Endothelial cell of umbilical vein (primary cell): ENCODE measurements at regions not wholly inside any gene's neighbourhood (a gene's known extent, or its start where the extent isn't known, plus 50 kb on each side); places are given as distances from the start of the nearest gene placed in this dataset.

Source experiments
- BruUV-seq: library from RNA; stranded (reverse); fragments of 400-500 nt; replicated peaks from 2 replicates; lab custom pipeline; 2021; lab: Mats Ljungman, UMichigan
- CTCF ChIA-PET: fragments of 300-600, 350-600 bp; sonication (Branson Sonifier 250); formaldehyde crosslinking; loops from one replicate; lab custom pipeline; 2021; ENCODE audit warnings: antibody characterized with exemption, inconsistent platforms; lab: Charles Lee
- POLR2A ChIA-PET: fragments of 300-600, 350-600 bp; sonication (Branson Sonifier 250); formaldehyde crosslinking; loops from one replicate; lab custom pipeline; 2021; ENCODE audit warnings: antibody characterized with exemption, inconsistent platforms; lab: Charles Lee
- DNase-seq: peaks from one replicate; pipeline ENCODE4 v3.0.0-alpha.2; 2011; ENCODE audit warnings: low read depth, low spot score
- FAIRE-seq: peaks from 2 replicates; lab custom pipeline; 2011; peaks lifted over from hg19 to GRCh38; lab: Jason Lieb, UNC
- H2AFZ ChIP-seq: 2 replicates; pipeline ENCODE4 v1.6.0; 2012; ENCODE audit warnings: low read depth, low read length, control low read depth, inconsistent platforms
- H3K27ac ChIP-seq: 2 replicates; pipeline ENCODE4 v1.5.1; 2011; ENCODE audit warnings: low read depth, mild to moderate bottlenecking, control low read depth, low read length, moderate library complexity; ENCODE audit not compliant: insufficient read depth
- H3K27me3 ChIP-seq, 2 experiments: 2 replicates each; pipeline versions ENCODE4 v1.6.0 to v1.6.1; 2011; ENCODE audit warnings: low read length in 2 of 2, mixed read lengths in 1 of 2; ENCODE audit not compliant: control insufficient read depth in 2 of 2, insufficient read depth in 2 of 2
- H3K36me3 ChIP-seq, 2 experiments: 2 replicates in 1 of 2; 3 replicates in 1 of 2; pipeline ENCODE4 v1.5.1; 2011; ENCODE audit warnings: low read length in 2 of 2, mild to moderate bottlenecking in 1 of 2, moderate library complexity in 1 of 2; ENCODE audit not compliant: control insufficient read depth in 2 of 2, insufficient read depth in 2 of 2; ENCODE audit errors: extremely low read depth in 1 of 2
- H3K4me1 ChIP-seq: 3 replicates; pipeline ENCODE4 v1.5.1; 2011; ENCODE audit warnings: mild to moderate bottlenecking, low read length; ENCODE audit not compliant: control insufficient read depth, insufficient read depth; ENCODE audit errors: extremely low read depth
- H3K4me2 ChIP-seq: 2 replicates; pipeline ENCODE4 v1.6.1; 2011; ENCODE audit warnings: low read length, control low read depth, mixed read lengths; ENCODE audit not compliant: insufficient read depth
- H3K4me3 ChIP-seq, 3 experiments: fragments of 200-600 bp in 1 of 3; sonication (generic), shearing (Covaris generic) in 1 of 3; replicated peaks in 1 of 3; 2 replicates each; pipeline ENCODE4 v1.5.1; 2011 to 2016; ENCODE audit warnings: control low read depth in 3 of 3, low read length in 3 of 3, mild to moderate bottlenecking in 2 of 3, inconsistent platforms in 1 of 3, low read depth in 1 of 3, moderate library complexity in 1 of 3; ENCODE audit not compliant: insufficient read depth in 1 of 3
- H3K79me2 ChIP-seq: 2 replicates; pipeline ENCODE4 v1.6.0; 2012; ENCODE audit warnings: low read length, inconsistent platforms; ENCODE audit not compliant: control insufficient read depth, insufficient read depth
- H3K9ac ChIP-seq: replicated peaks from 2 replicates; pipeline ENCODE3; 2011; ENCODE audit warnings: low read length, control low read depth; ENCODE audit not compliant: insufficient read depth; ENCODE audit errors: extremely low read depth
- H3K9me1 ChIP-seq: replicated peaks from 3 replicates; pipeline ENCODE4 v1.6.0; 2011; ENCODE audit warnings: mild to moderate bottlenecking, low read length; ENCODE audit not compliant: control insufficient read depth, insufficient read depth; ENCODE audit errors: extremely low read depth
- H3K9me3 ChIP-seq: replicated peaks from 2 replicates; pipeline ENCODE4 v1.5.1; 2012; ENCODE audit warnings: low read length, inconsistent platforms; ENCODE audit not compliant: control insufficient read depth, insufficient read depth
- H4K20me1 ChIP-seq: replicated peaks from 2 replicates; pipeline ENCODE3; 2011; ENCODE audit warnings: mild to moderate bottlenecking, low read length; ENCODE audit not compliant: control insufficient read depth, insufficient read depth; ENCODE audit errors: extremely low read depth
- CTCF ChIP-seq, 2 donors: IDR thresholded peaks; 1 replicate in 1 of 2; 2 replicates in 1 of 2; pipeline ENCODE4 v1.5.1; 2011; ENCODE audit warnings: low read length in 2 of 2, mild to moderate bottlenecking in 2 of 2, moderate library complexity in 2 of 2, control low read depth in 1 of 2, inconsistent platforms in 1 of 2, low read depth in 1 of 2; ENCODE audit not compliant: insufficient read depth in 1 of 2; ENCODE audit errors: extremely low read depth in 1 of 2
- EZH2 ChIP-seq: IDR thresholded peaks from 2 replicates; pipeline ENCODE4 v1.6.1; 2012; ENCODE audit warnings: borderline replicate concordance, low read depth, mild to moderate bottlenecking, moderate library complexity, low read length, inconsistent platforms; ENCODE audit not compliant: severe bottlenecking
- FOS ChIP-seq: IDR thresholded peaks from 2 replicates; pipeline ENCODE4 v1.6.1; 2011; ENCODE audit warnings: mild to moderate bottlenecking, low read length, moderate library complexity, borderline replicate concordance; ENCODE audit not compliant: insufficient read depth
- GATA2 ChIP-seq: IDR thresholded peaks from 2 replicates; pipeline ENCODE4 v1.7.0; 2011; ENCODE audit warnings: low read depth, mild to moderate bottlenecking, moderate library complexity, mixed read lengths, low read length; ENCODE audit not compliant: insufficient read length, insufficient read depth
- JUN ChIP-seq: IDR thresholded peaks from 2 replicates; pipeline ENCODE4 v1.6.1; 2011; ENCODE audit warnings: borderline replicate concordance, low read depth; ENCODE audit not compliant: insufficient read length, insufficient read depth
- MAX ChIP-seq: IDR thresholded peaks from 2 replicates; pipeline ENCODE4 v1.6.1; 2011; ENCODE audit not compliant: insufficient read depth, insufficient read length
- MYC ChIP-seq: IDR thresholded peaks from one replicate; pipeline ENCODE4 v1.6.1; 2011; ENCODE audit warnings: mild to moderate bottlenecking, low read depth, low read length
- POLR2A ChIP-seq: IDR thresholded peaks from 2 replicates; pipeline ENCODE4 v1.6.1; 2012; ENCODE audit warnings: low read depth, mild to moderate bottlenecking, control low read depth, low read length
- POLR2AphosphoS5 ChIP-seq: IDR thresholded peaks from 2 replicates; pipeline ENCODE4 v1.6.1; 2012; ENCODE audit warnings: low read depth, mild to moderate bottlenecking, control low read depth, low read length, moderate library complexity; ENCODE audit not compliant: insufficient read depth
- dilution Hi-C: fragments of 300-500 bp; cut with MboI; formaldehyde crosslinking; loops from one replicate; pipeline ENCODE4 v1.15.0; 2019; ENCODE audit warnings: low sequenced_read_pairs; ENCODE audit not compliant: extremely low pct_ligation_motif_present
- intact Hi-C: fragments of 100-400 bp; cut with micrococcal nuclease; formaldehyde crosslinking; loops from one replicate; pipeline ENCODE4 v1.10.0; 2022

GRCh38 chr2:219724628-219725027 lies 97.2 kb downstream of the SLC4A3 start:
- ChIA-PET POLR2A (no interaction called here), CTCF (no interaction called here)
- Histone ChIP-seq H3K27ac (no peak overlapping the region), H3K27me3 (peaks cover 0 to 3% of the 10 kb centered on the region in 2 experiments), H2AFZ (no peak overlapping the region), H3K9me1 (no peaks in the 10 kb centered on the region), H3K79me2 (no peaks in the 10 kb centered on the region), H3K9me3 (no peaks in the 10 kb centered on the region), H4K20me1 (no peaks in the 10 kb centered on the region), H3K4me2 (no peak overlapping the region), H3K4me1 (no peaks in the 10 kb centered on the region), H3K4me3 (no peak overlapping the region), H3K9ac (no peak overlapping the region), H3K36me3 (no peaks in the 10 kb centered on the region)
- DNase-seq: no peak
- no TSS peak for BruUV-seq
- dilution Hi-C loops: no loop called here
- TF ChIP-seq EZH2 (no peak), POLR2A (no peak), JUN (no peak), MYC (no peak), MAX (no peak), GATA2 (no peak), FOS (no peak), POLR2AphosphoS5 (no peak), CTCF (IDR thresholded peaks at IDR 0.05; ENCODE audit: extremely low read depth in 1 of 2, insufficient read depth in 1 of 2, low read depth in 1 of 2, low read length in 2 of 2) (no peak)
- intact Hi-C loops: no loop called here
- no peak for FAIRE-seq
